GM12878 (cell line): ENCODE measurements at regions not wholly inside any gene's neighbourhood (a gene's known extent, or its start where the extent isn't known, plus 50 kb on each side); places are given as distances from the start of the nearest gene placed in this dataset.

ENCODE experiments used
- ATF2 ChIP-seq: IDR thresholded peaks from 2 replicates; pipeline ENCODE4 v1.6.1; 2012; ENCODE audit warnings: low read length, inconsistent platforms
- CBFB ChIP-seq: IDR thresholded peaks from 2 replicates; pipeline ENCODE4 v1.6.1; 2016; ENCODE audit warnings: antibody characterized with exemption, low read depth
- CREB1 ChIP-seq: IDR thresholded peaks from 2 replicates; pipeline ENCODE4 v1.6.1; 2012; ENCODE audit warnings: low read depth, mild to moderate bottlenecking, inconsistent platforms
- CTCF ChIP-seq, 3 experiments: IDR thresholded peaks in 2 of 3; conservative IDR thresholded peaks in 1 of 3; 2 replicates each; pipeline ENCODE4 v1.5.1; 2011; ENCODE audit warnings: low read depth in 3 of 3, low read length in 3 of 3, mild to moderate bottlenecking in 3 of 3, control low read depth in 2 of 3, moderate library complexity in 2 of 3, inconsistent platforms in 1 of 3, mixed read lengths in 1 of 3; ENCODE audit not compliant: control insufficient read depth in 2 of 3, insufficient read depth in 1 of 3; ENCODE audit errors: extremely low read depth in 1 of 3
- FOXK2 ChIP-seq: fragments of 450-650 bp; IDR thresholded peaks from 2 replicates; pipeline ENCODE4 v1.6.1; 2017; ENCODE audit warnings: mild to moderate bottlenecking, moderate library complexity
- FOXM1 ChIP-seq: IDR thresholded peaks from 2 replicates; pipeline ENCODE4 v1.6.1; 2012; ENCODE audit warnings: low read depth, mild to moderate bottlenecking, inconsistent platforms, low read length, moderate library complexity
- POLR2AphosphoS2 ChIP-seq: IDR thresholded peaks from 2 replicates; pipeline ENCODE4 v1.6.1; 2011; ENCODE audit warnings: low read depth, mild to moderate bottlenecking, low read length, improper control_type of control experiment, moderate library complexity
- POLR2AphosphoS5 ChIP-seq: IDR thresholded peaks from 2 replicates; pipeline ENCODE4 v1.6.1; 2011; ENCODE audit warnings: mild to moderate bottlenecking, low read length, inconsistent platforms
- POU2F2 ChIP-seq: IDR thresholded peaks from 3 replicates; pipeline ENCODE4 v1.6.1; 2011; ENCODE audit warnings: low read depth, mild to moderate bottlenecking, low read length, borderline replicate concordance
- REST ChIP-seq: IDR thresholded peaks from 2 replicates; pipeline ENCODE4 v1.6.1; 2012; ENCODE audit warnings: mild to moderate bottlenecking, low read depth, low read length
- SP1 ChIP-seq: IDR thresholded peaks from one replicate; pipeline ENCODE4 v1.6.1; 2011; ENCODE audit warnings: low read depth, low read length
- SUZ12 ChIP-seq: fragments of 200-600 bp; sonication (generic); IDR thresholded peaks from one replicate; pipeline ENCODE4 v1.6.1; 2018; ENCODE audit warnings: antibody characterized with exemption, mild to moderate bottlenecking; ENCODE audit not compliant: unreplicated experiment
- USF2 ChIP-seq: IDR thresholded peaks from 2 replicates; pipeline ENCODE4 v1.6.1; 2011; ENCODE audit warnings: low read depth, low read length, improper control_type of control experiment, borderline replicate concordance
- YY1 ChIP-seq: IDR thresholded peaks from 2 replicates; pipeline ENCODE4 v1.6.1; 2011; ENCODE audit warnings: low read depth, mild to moderate bottlenecking, low read length

- TF ChIP-seq CTCF (IDR thresholded peaks at IDR 0.05 in 2 of 3, conservative IDR thresholded peaks at IDR 0.05 in 1 of 3; ENCODE audit: control insufficient read depth in 2 of 3, extremely low read depth in 1 of 3, insufficient read depth in 1 of 3, low read depth in 3 of 3, low read length in 3 of 3) (no peak), USF2 (no peak), ATF2 (no peak), POLR2AphosphoS5 (no peak), YY1 (no peak), POU2F2 (no peak), CBFB (no peak), REST (no peak), CREB1 (no peak), POLR2AphosphoS2 (no peak), FOXK2 (no peak), SP1 (no peak), FOXM1 (no peak), SUZ12 (no peak)
Observed at GRCh38 chr2:9694661-9695234, 64.0 kb upstream of the YWHAQ start.
